GOT3 (cell line): ENCODE measurements at regions not wholly inside any gene's neighbourhood (a gene's known extent, or its start where the extent isn't known, plus 50 kb on each side); places are given as distances from the start of the nearest gene placed in this dataset.
"Not testable (repeated sequence)": the region's sequence is repeated elsewhere in the genome, so short reads cannot be mapped to it uniquely, and the experiment has no call there.

Experiments used
- DNase-seq: peaks from one replicate; lab custom pipeline; 2025; ENCODE audit warnings: mixed read lengths; lab: John Stamatoyannopoulos, UW

- no peak for DNase-seq
Observed at GRCh38 chr7:25597946-25598345, 369.7 kb upstream of the NPVF start.

GRCh38 chr7:25598765-25599164 lies 370.5 kb upstream of the NPVF start:
- no peak for DNase-seq

- DNase-seq = no peak
Observed at GRCh38 chr7:25600262-25600920, 372.1 kb upstream of the NPVF start.

GRCh38 chr7:25602730-25603426 lies 374.6 kb upstream of the NPVF start:
- not testable (repeated sequence) for DNase-seq

- not testable (repeated sequence) for DNase-seq
Observed at GRCh38 chr7:25603427-25603740, 375.1 kb upstream of the NPVF start.

- no peak for DNase-seq
Observed at GRCh38 chr7:25611196-25611595, 382.9 kb upstream of the NPVF start.

- no peak for DNase-seq
Observed at GRCh38 chr7:25613912-25614311, 385.6 kb upstream of the NPVF start.

GRCh38 chr7:25614415-25614814 lies 386.1 kb upstream of the NPVF start:
- DNase-seq = no peak

GRCh38 chr7:25615003-25615402 lies 386.7 kb upstream of the NPVF start:
- DNase-seq = no peak

GRCh38 chr7:25615593-25615992 lies 387.3 kb upstream of the NPVF start:
- DNase-seq = no peak

GRCh38 chr7:25617214-25617613 lies 388.9 kb upstream of the NPVF start:
- DNase-seq = no peak

GRCh38 chr7:25617673-25618072 lies 389.4 kb upstream of the NPVF start:
- no peak for DNase-seq

GRCh38 chr7:25619381-25619780 lies 391.1 kb upstream of the NPVF start:
- DNase-seq = no peak

- DNase-seq = no peak
Observed at GRCh38 chr7:25619963-25620799, 391.9 kb upstream of the NPVF start.

GRCh38 chr7:25621993-25622392 lies 393.7 kb upstream of the NPVF start:
- no peak for DNase-seq

- DNase-seq = no peak
Observed at GRCh38 chr7:25622695-25623094, 394.4 kb upstream of the NPVF start.

- no peak for DNase-seq
Observed at GRCh38 chr7:25624051-25624450, 395.8 kb upstream of the NPVF start.

GRCh38 chr7:25624833-25625232 lies 396.5 kb upstream of the NPVF start:
- no peak for DNase-seq

GRCh38 chr7:25625306-25625992 lies 397.2 kb upstream of the NPVF start:
- DNase-seq = no peak

GRCh38 chr7:25626451-25627131 lies 398.3 kb upstream of the NPVF start:
- DNase-seq = no peak

GRCh38 chr7:25628446-25628845 lies 400.2 kb upstream of the NPVF start:
- no peak for DNase-seq

- no peak for DNase-seq
Observed at GRCh38 chr7:25632616-25633015, 404.3 kb upstream of the NPVF start.
